H1 (cell line): ENCODE measurements at regions not wholly inside any gene's neighbourhood (a gene's known extent, or its start where the extent isn't known, plus 50 kb on each side); places are given as distances from the start of the nearest gene placed in this dataset.

Experiments used
- CTCF ChIA-PET: fragments of 300-600 bp; sonication (Branson Sonifier 250); formaldehyde crosslinking; loops from one replicate; lab custom pipeline; 2021; ENCODE audit not compliant: partially characterized antibody; lab: Charles Lee
- POLR2A ChIA-PET: fragments of 300-600 bp; sonication (Branson Sonifier 250); formaldehyde crosslinking; loops from one replicate; lab custom pipeline; 2021; ENCODE audit warnings: inconsistent platforms; ENCODE audit not compliant: partially characterized antibody; lab: Charles Lee
- DNase-seq, 2 experiments: peaks; one replicate each; pipeline versions ENCODE4 v3.0.0 to v3.0.0-alpha.2; 2010 to 2022; ENCODE audit warnings: low spot score in 2 of 2, low read depth in 1 of 2, mixed read lengths in 1 of 2
- FAIRE-seq: peaks from 2 replicates; lab custom pipeline; 2011; peaks lifted over from hg19 to GRCh38; lab: Jason Lieb, UNC
- H2AFZ ChIP-seq: 2 replicates; pipeline ENCODE4 v1.8.1; 2012; ENCODE audit warnings: low read length, inconsistent platforms
- H2AK5ac ChIP-seq: 2 replicates; pipeline ENCODE4 v1.6.1; 2013; ENCODE audit warnings: low read depth, low read length
- H2BK120ac ChIP-seq: replicated peaks from 2 replicates; pipeline ENCODE3; 2013; ENCODE audit warnings: low read depth, low read length, inconsistent platforms
- H2BK12ac ChIP-seq: 2 replicates; pipeline ENCODE4 v1.6.1; 2013; ENCODE audit warnings: low read depth, low read length
- H2BK15ac ChIP-seq: 2 replicates; pipeline ENCODE4 v1.6.1; 2013; ENCODE audit warnings: low read length
- H2BK20ac ChIP-seq: 2 replicates; pipeline ENCODE4 v1.6.1; 2013; ENCODE audit warnings: low read length
- H2BK5ac ChIP-seq: 2 replicates; pipeline ENCODE4 v1.6.1; 2013; ENCODE audit warnings: low read depth, low read length
- H3K14ac ChIP-seq: 2 replicates; pipeline ENCODE4 v1.6.1; 2013; ENCODE audit warnings: inconsistent platforms; ENCODE audit not compliant: insufficient read length
- H3K18ac ChIP-seq: 2 replicates; pipeline ENCODE4 v1.6.1; 2013; ENCODE audit warnings: low read length; ENCODE audit errors: extremely low read depth
- H3K23ac ChIP-seq: 2 replicates; pipeline ENCODE4 v1.6.1; 2013; ENCODE audit warnings: inconsistent platforms; ENCODE audit not compliant: insufficient read length
- H3K23me2 ChIP-seq: 2 replicates; pipeline ENCODE4 v1.6.1; 2013; ENCODE audit warnings: low read depth, low read length
- H3K27ac ChIP-seq: 2 replicates; pipeline ENCODE4 v1.6.1; 2011; ENCODE audit warnings: low read depth, low read length, inconsistent platforms
- H3K27me3 ChIP-seq, 4 experiments: replicated peaks in 1 of 4; 1 replicate in 1 of 4; 2 replicates in 3 of 4; pipeline versions ENCODE4 v1.6.1 to v1.8.1; 2011 to 2013; ENCODE audit warnings: low read length in 3 of 4, mild to moderate bottlenecking in 3 of 4, inconsistent platforms in 2 of 4, mixed read lengths in 2 of 4, moderate library complexity in 1 of 4; ENCODE audit not compliant: control insufficient read depth in 3 of 4, insufficient read depth in 3 of 4; ENCODE audit errors: extremely low read depth in 1 of 4
- H3K36me3 ChIP-seq, 4 experiments: 2 replicates each; pipeline versions ENCODE4 v1.6.1 to v1.8.1; 2011 to 2013; ENCODE audit warnings: mild to moderate bottlenecking in 4 of 4, low read length in 3 of 4, moderate library complexity in 2 of 4, control low read depth in 1 of 4, inconsistent platforms in 1 of 4; ENCODE audit not compliant: insufficient read depth in 4 of 4, control insufficient read depth in 2 of 4
- H3K4ac ChIP-seq: replicated peaks from 2 replicates; pipeline ENCODE3; 2013; ENCODE audit warnings: low read length, low read depth, mixed read lengths, inconsistent platforms; ENCODE audit not compliant: insufficient read length
- H3K4me1 ChIP-seq, 4 experiments: replicated peaks in 1 of 4; 1 replicate in 1 of 4; 2 replicates in 3 of 4; pipeline versions ENCODE4 v1.6.1 to v1.8.1; 2011 to 2013; ENCODE audit warnings: low read length in 3 of 4, inconsistent platforms in 2 of 4, mixed read lengths in 1 of 4; ENCODE audit not compliant: insufficient read depth in 4 of 4, control insufficient read depth in 3 of 4
- H3K4me2 ChIP-seq, 2 experiments: 2 replicates each; pipeline versions ENCODE4 v1.6.1 to v1.8.1; 2011 to 2013; ENCODE audit warnings: low read depth in 2 of 2, low read length in 2 of 2, control low read depth in 1 of 2, inconsistent platforms in 1 of 2, mild to moderate bottlenecking in 1 of 2; ENCODE audit not compliant: insufficient read depth in 1 of 2
- H3K4me3 ChIP-seq, 4 experiments: fragments of 200-600, 300-600 bp in 1 of 4; sonication (generic), shearing (Covaris generic), sonication (Bioruptor Twin) in 1 of 4; 2 replicates each; pipeline versions ENCODE4 v1.5.1 to v1.8.1; 2011 to 2016; ENCODE audit warnings: low read length in 4 of 4, low read depth in 3 of 4, control low read depth in 2 of 4, inconsistent platforms in 2 of 4, mild to moderate bottlenecking in 2 of 4, mixed read lengths in 1 of 4, moderate library complexity in 1 of 4; ENCODE audit not compliant: insufficient read depth in 2 of 4; ENCODE audit errors: extremely low read depth in 1 of 4
- H3K56ac ChIP-seq: replicated peaks from 2 replicates; pipeline ENCODE3; 2013; ENCODE audit warnings: low read depth, mild to moderate bottlenecking, mixed read lengths, low read length, inconsistent platforms; ENCODE audit not compliant: insufficient read length
- H3K79me1 ChIP-seq: 2 replicates; pipeline ENCODE4 v1.6.1; 2013; ENCODE audit warnings: low read depth, low read length, control low read depth
- H3K79me2 ChIP-seq, 2 experiments: 2 replicates each; pipeline versions ENCODE4 v1.6.1 to v1.8.1; 2012 to 2013; ENCODE audit warnings: low read length in 2 of 2, mild to moderate bottlenecking in 2 of 2, inconsistent platforms in 1 of 2; ENCODE audit not compliant: insufficient read depth in 2 of 2, control insufficient read depth in 1 of 2
- H3K9ac ChIP-seq, 4 experiments: replicated peaks in 1 of 4; 1 replicate in 1 of 4; 2 replicates in 3 of 4; pipeline versions ENCODE4 v1.6.1 to v1.8.1; 2011 to 2013; ENCODE audit warnings: low read depth in 3 of 4, low read length in 3 of 4, control low read depth in 2 of 4, mild to moderate bottlenecking in 2 of 4, moderate library complexity in 2 of 4, inconsistent platforms in 1 of 4; ENCODE audit errors: extremely low read depth in 1 of 4
- H3K9me3 ChIP-seq, 2 experiments: 2 replicates each; pipeline versions ENCODE4 v1.6.1 to v1.8.1; 2012 to 2013; ENCODE audit warnings: mild to moderate bottlenecking in 2 of 2, moderate library complexity in 2 of 2, control low read depth in 1 of 2, inconsistent platforms in 1 of 2, low read depth in 1 of 2, low read length in 1 of 2, mixed read lengths in 1 of 2; ENCODE audit not compliant: insufficient read depth in 2 of 2
- H4K20me1 ChIP-seq, 2 experiments: replicated peaks in 1 of 2; 2 replicates each; pipeline versions ENCODE3 to v1.8.1; 2011 to 2013; ENCODE audit warnings: inconsistent platforms in 2 of 2, low read length in 2 of 2, mild to moderate bottlenecking in 1 of 2; ENCODE audit not compliant: insufficient read depth in 2 of 2, control insufficient read depth in 1 of 2
- H4K5ac ChIP-seq: 2 replicates; pipeline ENCODE4 v1.6.1; 2013; ENCODE audit warnings: low read length, low read depth, mixed read lengths, inconsistent platforms; ENCODE audit not compliant: insufficient read length
- H4K8ac ChIP-seq: 2 replicates; pipeline ENCODE4 v1.8.0; 2013; ENCODE audit warnings: mild to moderate bottlenecking, moderate library complexity, low read length, inconsistent platforms; ENCODE audit not compliant: insufficient read depth; ENCODE audit errors: extremely low read depth
- H4K91ac ChIP-seq: replicated peaks from 2 replicates; pipeline ENCODE3; 2013; ENCODE audit warnings: low read length, mixed read lengths, inconsistent platforms; ENCODE audit not compliant: insufficient read length
- CTBP2 ChIP-seq: IDR thresholded peaks from 2 replicates; pipeline ENCODE4 v1.7.0; 2011; ENCODE audit warnings: borderline replicate concordance, mild to moderate bottlenecking, moderate library complexity, mixed read lengths, low read length; ENCODE audit not compliant: insufficient read depth, insufficient read length
- EZH2 ChIP-seq: fragments of 200-600 bp; sonication (generic); IDR thresholded peaks from 2 replicates; pipeline ENCODE4 v1.7.1; 2012; ENCODE audit warnings: low read depth, mild to moderate bottlenecking, moderate library complexity, low read length, inconsistent platforms; ENCODE audit not compliant: severe bottlenecking
- KDM5A ChIP-seq: fragments of 200-600 bp; IDR thresholded peaks from 2 replicates; pipeline ENCODE4 v1.7.1; 2012; ENCODE audit warnings: mild to moderate bottlenecking, low read length, inconsistent platforms, mixed read lengths
- NRF1 ChIP-seq: IDR thresholded peaks from 2 replicates; pipeline ENCODE4 v1.6.1; 2011; ENCODE audit warnings: mild to moderate bottlenecking, low read depth, low read length, improper control_type of control experiment
- PHF8 ChIP-seq: fragments of 200-600 bp; sonication (generic); conservative IDR thresholded peaks from 2 replicates; pipeline ENCODE4 v1.7.1; 2012; ENCODE audit warnings: low read depth, mild to moderate bottlenecking, inconsistent platforms, low read length, moderate library complexity
- SRF ChIP-seq: IDR thresholded peaks from 2 replicates; pipeline ENCODE4 v1.6.1; 2011; ENCODE audit warnings: mild to moderate bottlenecking, low read depth, low read length, moderate library complexity
- SUZ12 ChIP-seq: fragments of 200-600 bp; sonication (generic); IDR thresholded peaks from 2 replicates; pipeline ENCODE4 v1.6.1; 2012; ENCODE audit warnings: mild to moderate bottlenecking, inconsistent platforms, low read length, moderate library complexity, mixed read lengths
- TCF12 ChIP-seq: IDR thresholded peaks from 2 replicates; pipeline ENCODE4 v1.6.1; 2011; ENCODE audit warnings: low read depth, mild to moderate bottlenecking, low read length
- ZNF274 ChIP-seq: IDR thresholded peaks from 2 replicates; pipeline ENCODE4 v1.7.0; 2012; ENCODE audit warnings: low read length, borderline replicate concordance; ENCODE audit errors: extremely low read depth
- WGBS, 2 experiments: shearing (Covaris generic) in 1 of 2; methylation state at CpG; one replicate each; pipeline versions ENCODE4 v1.1.6 to v1.1.7; 2013 to 2015; ENCODE audit warnings: low lambda C conversion rate in 2 of 2, mixed read lengths in 2 of 2, inconsistent platforms in 1 of 2, low coverage in 1 of 2, missing lambda C conversion rate in 1 of 2; ENCODE audit not compliant: insufficient replicate concordance in 2 of 2, insufficient coverage in 1 of 2, insufficient read length in 1 of 2; ENCODE audit errors: extremely low coverage in 1 of 2, missing lambda C conversion rate in 1 of 2; 5-methylcytosine and 5-hydroxymethylcytosine counted together
- TF ChIP-seq, protein P1 (sequence below): IDR thresholded peaks from 2 replicates; pipeline ENCODE4 v1.6.1; 2012; ENCODE audit warnings: inconsistent platforms

DNA sequence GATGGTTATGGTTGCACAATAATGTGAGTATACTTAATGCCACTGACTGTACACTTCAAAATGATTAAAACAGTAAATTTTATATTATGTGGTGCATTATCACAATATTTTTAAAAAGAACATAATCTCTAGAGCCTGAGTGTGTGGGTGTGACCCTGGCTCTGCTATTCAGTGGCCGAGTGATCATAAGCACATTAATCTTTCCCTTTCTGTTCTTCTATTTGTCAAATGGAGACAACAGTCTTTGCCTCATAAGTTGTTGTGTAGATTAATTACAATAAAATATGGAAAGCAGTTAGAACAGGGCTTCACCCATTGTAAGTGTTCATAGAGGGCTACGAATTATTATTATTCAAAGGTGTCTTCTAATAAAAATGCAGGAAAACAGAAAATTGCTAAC, 548.6 kb downstream of the HTR1B start:
- Histone ChIP-seq H4K20me1 (no peaks in the 10 kb centered on the region), H3K4me1 (peaks cover 0 to 3% (median 0%) of the 10 kb centered on the region in 4 experiments; a peak in 1 of 7 replicates), H2BK12ac (no peak overlapping the region), H2BK5ac (no peak overlapping the region), H3K4me2 (no peak overlapping the region), H3K27me3 (no peaks in the 10 kb centered on the region), H4K5ac (no peak overlapping the region), H4K8ac (no peak overlapping the region), H4K91ac (no peak overlapping the region), H2BK15ac (no peak overlapping the region), H2BK120ac (no peak overlapping the region), H3K36me3 (no peaks in the 10 kb centered on the region), H3K14ac (no peak overlapping the region), H2BK20ac (no peak overlapping the region), H3K9me3 (no peaks in the 10 kb centered on the region), H3K23me2 (no peaks in the 10 kb centered on the region), H3K18ac (no peak overlapping the region), H3K23ac (no peak overlapping the region), H3K79me1 (no peaks in the 10 kb centered on the region), H3K9ac (no peak overlapping the region), H3K27ac (no peak overlapping the region), H2AK5ac (no peak overlapping the region), H3K56ac (no peak overlapping the region), H3K79me2 (no peaks in the 10 kb centered on the region), H3K4ac (no peak overlapping the region), H3K4me3 (no peak overlapping the region), H2AFZ (no peak overlapping the region)
- FAIRE-seq (no peak), DNase-seq (no peak)
- ChIA-PET POLR2A (no interaction called here), CTCF (no interaction called here)
- TF ChIP-seq NRF1 (no peak), KDM5A (no peak), TCF12 (no peak), ZNF274 (no peak), SUZ12 (no peak), PHF8 (no peak), SRF (no peak), EZH2 (no peak), CTBP2 (no peak)
- TF ChIP-seq, protein P1, sequence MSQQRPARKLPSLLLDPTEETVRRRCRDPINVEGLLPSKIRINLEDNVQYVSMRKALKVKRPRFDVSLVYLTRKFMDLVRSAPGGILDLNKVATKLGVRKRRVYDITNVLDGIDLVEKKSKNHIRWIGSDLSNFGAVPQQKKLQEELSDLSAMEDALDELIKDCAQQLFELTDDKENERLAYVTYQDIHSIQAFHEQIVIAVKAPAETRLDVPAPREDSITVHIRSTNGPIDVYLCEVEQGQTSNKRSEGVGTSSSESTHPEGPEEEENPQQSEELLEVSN, result no peak
- WGBS, 2 experiments, result 92% methylated on average over 2 of the region's 2 CpGs; no CpG with 5 or more reads in 1 of the 2 experiments
